HCT116 (cell line): ENCODE measurements at regions not wholly inside any gene's neighbourhood (a gene's known extent, or its start where the extent isn't known, plus 50 kb on each side); places are given as distances from the start of the nearest gene placed in this dataset.

Experiments used
- ATAC-seq: fragments of 200-7000 bp; cut with Tn5 transposase; 2 replicates; pipeline ENCODE4 v1.9.1; 2020; ENCODE audit warnings: mild to moderate bottlenecking, moderate library complexity
- BruUV-seq: library from RNA; stranded (reverse); fragments of 400-500 nt; replicated peaks from 2 replicates; lab custom pipeline; 2021; lab: Mats Ljungman, UMichigan
- CTCF ChIA-PET: fragments of 300-600 bp; sonication (Branson Sonifier 250); formaldehyde crosslinking; loops from one replicate; lab custom pipeline; 2021; ENCODE audit warnings: antibody characterized with exemption; lab: Charles Lee
- POLR2A ChIA-PET: fragments of 300-600, 350-600 bp; sonication (Branson Sonifier 250); formaldehyde crosslinking; loops from one replicate; lab custom pipeline; 2021; ENCODE audit warnings: antibody characterized with exemption; lab: Charles Lee
- RAD21 ChIA-PET, 2 experiments: fragments of 300-600 bp; sonication (Branson Sonifier 250); formaldehyde crosslinking; loops; one replicate each; lab custom pipeline; 2023; ENCODE audit warnings: low total read pairs in 2 of 2; ENCODE audit not compliant: uncharacterized antibody in 2 of 2, unreplicated experiment in 2 of 2, low non-redundant PET in 1 of 2; lab: Charles Lee
- DNase-seq: peaks from one replicate; pipeline ENCODE4 v3.0.0-alpha.2; 2010; ENCODE audit warnings: low read depth, low spot score
- H2AFZ ChIP-seq: fragments of 200-600 bp; shearing (Covaris generic), sonication (generic); 2 replicates; pipeline ENCODE4 v1.6.1; 2017; ENCODE audit warnings: low read depth, mixed run types, mixed read lengths, antibody characterized with exemption, low read length; ENCODE audit not compliant: poor library complexity, severe bottlenecking
- H3K27ac ChIP-seq: 2 replicates; pipeline ENCODE4 v1.5.1; 2012; ENCODE audit warnings: low read depth, low read length
- H3K27me3 ChIP-seq: fragments of 200-600 bp; sonication (generic); 2 replicates; pipeline ENCODE4 v1.6.1; 2016; ENCODE audit warnings: mixed run types, low read length, mixed read lengths; ENCODE audit not compliant: insufficient read depth
- H3K36me3 ChIP-seq, 2 experiments: fragments of 200-500 bp in 1 of 2; fragments of 200-600 bp in 1 of 2; sonication (Bioruptor generic) in 1 of 2; sonication (generic) in 1 of 2; 2 replicates each; pipeline versions ENCODE4 v1.5.1 to v1.6.1; 2014 to 2016; ENCODE audit warnings: low read length in 2 of 2, inconsistent platforms in 1 of 2, mixed read lengths in 1 of 2, mixed run types in 1 of 2; ENCODE audit not compliant: insufficient read depth in 2 of 2, control insufficient read depth in 1 of 2
- H3K4me1 ChIP-seq, 2 experiments: fragments of 200-600 bp in 1 of 2; sonication (generic) in 1 of 2; 2 replicates each; pipeline versions ENCODE4 v1.5.1 to v1.6.1; 2012 to 2017; ENCODE audit warnings: low read length in 2 of 2, inconsistent platforms in 1 of 2, mild to moderate bottlenecking in 1 of 2, mixed read lengths in 1 of 2, mixed run types in 1 of 2, moderate library complexity in 1 of 2; ENCODE audit not compliant: insufficient read depth in 2 of 2, control insufficient read depth in 1 of 2
- H3K4me2 ChIP-seq: fragments of 200-600 bp; sonication (generic); 2 replicates; pipeline ENCODE4 v1.6.1; 2017; ENCODE audit warnings: mixed run types, low read length, mixed read lengths
- H3K4me3 ChIP-seq, 2 experiments: fragments of 200-600 bp in 1 of 2; sonication (generic) in 1 of 2; replicated peaks in 1 of 2; 2 replicates each; pipeline ENCODE4 v1.5.1; 2011 to 2016; ENCODE audit warnings: low read length in 2 of 2, control low read depth in 1 of 2, low read depth in 1 of 2, mild to moderate bottlenecking in 1 of 2, mixed read lengths in 1 of 2, mixed run types in 1 of 2
- H3K79me2 ChIP-seq: fragments of 200-600 bp; sonication (generic); 2 replicates; pipeline ENCODE4 v1.6.1; 2017; ENCODE audit warnings: mild to moderate bottlenecking, mixed run types, low read length, moderate library complexity, mixed read lengths; ENCODE audit not compliant: insufficient read depth
- H3K9ac ChIP-seq: fragments of 200-600 bp; sonication (generic); 2 replicates; pipeline ENCODE4 v1.6.1; 2016; ENCODE audit warnings: low read length, mixed read lengths
- H3K9me2 ChIP-seq: fragments of 200-600 bp; sonication (generic), shearing (Covaris generic); 2 replicates; pipeline ENCODE4 v1.6.1; 2017; ENCODE audit warnings: mixed run types, mild to moderate bottlenecking, moderate library complexity; ENCODE audit not compliant: insufficient read depth
- H3K9me3 ChIP-seq, 2 experiments: fragments of 200-500 bp in 1 of 2; fragments of 200-600 bp in 1 of 2; sonication (Bioruptor generic) in 1 of 2; sonication (generic) in 1 of 2; 2 replicates each; pipeline ENCODE4 v1.6.1; 2014 to 2017; ENCODE audit warnings: low read length in 2 of 2, mixed read lengths in 2 of 2, inconsistent platforms in 1 of 2, low read depth in 1 of 2, mild to moderate bottlenecking in 1 of 2, mixed run types in 1 of 2, moderate library complexity in 1 of 2; ENCODE audit not compliant: control insufficient read depth in 1 of 2, insufficient read depth in 1 of 2
- H4K20me1 ChIP-seq: fragments of 200-600 bp; sonication (generic), shearing (Covaris generic); 2 replicates; pipeline ENCODE4 v1.6.1; 2017; ENCODE audit warnings: mixed run types, mild to moderate bottlenecking, moderate library complexity; ENCODE audit not compliant: insufficient read depth
- ELF1 ChIP-seq: IDR thresholded peaks from 2 replicates; pipeline ENCODE4 v1.6.1; 2012; ENCODE audit warnings: low read depth, borderline replicate concordance
- intact Hi-C: fragments of 100-400 bp; cut with micrococcal nuclease; formaldehyde crosslinking; loops from 2 replicates; pipeline ENCODE4 v1.10.0; 2022
- TF ChIP-seq, protein P1 (sequence below): IDR thresholded peaks from 2 replicates; pipeline ENCODE4 v1.6.1; 2011; ENCODE audit warnings: mild to moderate bottlenecking, low read length, moderate library complexity; ENCODE audit not compliant: insufficient replicate concordance; ENCODE audit errors: extremely low read depth

DNA sequence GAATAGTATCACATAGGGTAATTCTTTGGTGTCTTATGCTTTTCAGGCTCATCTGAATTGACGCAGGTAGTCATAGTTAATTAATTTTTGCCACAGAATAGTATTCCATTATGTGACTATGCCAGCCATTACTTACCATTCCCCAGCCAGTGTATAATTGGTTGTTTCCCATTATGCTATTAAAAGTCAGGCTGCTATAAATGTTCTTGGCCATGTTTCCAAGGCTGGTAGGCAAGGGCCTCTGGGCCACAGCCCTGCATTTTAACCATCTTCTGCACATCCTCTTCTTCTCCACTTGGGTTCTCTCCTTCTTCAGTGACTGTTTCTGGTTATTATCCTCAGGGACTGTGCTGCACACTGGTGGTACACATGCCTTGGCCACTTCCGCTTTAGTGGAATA lies 190.9 kb downstream of the ADAMTS15 start:
- BruUV-seq = no TSS peak
- Histone ChIP-seq H3K9me2 (no peaks in the 10 kb centered on the region), H2AFZ (no peak overlapping the region), H3K9ac (no peak overlapping the region), H3K9me3 (no peaks in the 10 kb centered on the region), H4K20me1 (no peaks in the 10 kb centered on the region), H3K27me3 (peaks cover 22% of the 10 kb centered on the region; the same call in 1 of the 2 replicates), H3K4me3 (no peak overlapping the region), H3K36me3 (no peaks in the 10 kb centered on the region), H3K4me1 (peaks cover 14 to 21% of the 10 kb centered on the region in 2 experiments; a peak in 3 of 4 replicates), H3K27ac (no peak overlapping the region), H3K4me2 (no peak overlapping the region), H3K79me2 (no peaks in the 10 kb centered on the region)
- ATAC-seq (no peak), DNase-seq (no peak)
- ChIA-PET RAD21 (no interaction called here), CTCF (no interaction called here), POLR2A (no interaction called here)
- TF ChIP-seq ELF1 = no peak
- intact Hi-C loops = no loop called here

DNA sequence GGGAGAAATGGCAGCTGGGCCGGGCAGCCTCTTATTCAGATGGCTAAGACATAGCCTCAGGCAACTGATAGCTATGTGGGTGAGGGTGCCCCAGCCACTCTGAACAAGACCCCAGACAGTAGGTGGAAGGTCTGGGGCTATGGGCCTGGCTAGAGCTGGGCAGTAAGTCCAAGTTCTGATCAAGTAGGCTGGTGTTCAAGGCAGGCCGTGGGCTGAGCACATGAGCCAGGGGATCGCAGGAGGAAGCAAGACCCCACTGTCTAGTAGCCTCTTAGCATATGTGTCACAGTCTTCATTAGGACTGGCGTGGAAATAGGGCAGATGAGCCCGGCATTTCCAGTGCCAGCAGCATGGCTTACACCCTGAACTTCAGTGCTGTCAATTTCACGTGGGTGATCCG lies 192.1 kb downstream of the ADAMTS15 start:
- Histone ChIP-seq H3K4me1 (peaks cover 12 to 13% of the 10 kb centered on the region in 2 experiments; a peak in 3 of 4 replicates), H2AFZ (no peak overlapping the region), H3K9me3 (no peaks in the 10 kb centered on the region), H4K20me1 (no peaks in the 10 kb centered on the region), H3K9ac (no peak overlapping the region), H3K27me3 (peaks cover 11% of the 10 kb centered on the region; the same call in 1 of the 2 replicates), H3K79me2 (no peaks in the 10 kb centered on the region), H3K27ac (no peak overlapping the region), H3K4me3 (no peak overlapping the region), H3K9me2 (no peaks in the 10 kb centered on the region), H3K4me2 (no peak overlapping the region), H3K36me3 (no peaks in the 10 kb centered on the region)
- ChIA-PET CTCF (no interaction called here), RAD21 (no interaction called here), POLR2A (no interaction called here)
- TF ChIP-seq, protein P1, sequence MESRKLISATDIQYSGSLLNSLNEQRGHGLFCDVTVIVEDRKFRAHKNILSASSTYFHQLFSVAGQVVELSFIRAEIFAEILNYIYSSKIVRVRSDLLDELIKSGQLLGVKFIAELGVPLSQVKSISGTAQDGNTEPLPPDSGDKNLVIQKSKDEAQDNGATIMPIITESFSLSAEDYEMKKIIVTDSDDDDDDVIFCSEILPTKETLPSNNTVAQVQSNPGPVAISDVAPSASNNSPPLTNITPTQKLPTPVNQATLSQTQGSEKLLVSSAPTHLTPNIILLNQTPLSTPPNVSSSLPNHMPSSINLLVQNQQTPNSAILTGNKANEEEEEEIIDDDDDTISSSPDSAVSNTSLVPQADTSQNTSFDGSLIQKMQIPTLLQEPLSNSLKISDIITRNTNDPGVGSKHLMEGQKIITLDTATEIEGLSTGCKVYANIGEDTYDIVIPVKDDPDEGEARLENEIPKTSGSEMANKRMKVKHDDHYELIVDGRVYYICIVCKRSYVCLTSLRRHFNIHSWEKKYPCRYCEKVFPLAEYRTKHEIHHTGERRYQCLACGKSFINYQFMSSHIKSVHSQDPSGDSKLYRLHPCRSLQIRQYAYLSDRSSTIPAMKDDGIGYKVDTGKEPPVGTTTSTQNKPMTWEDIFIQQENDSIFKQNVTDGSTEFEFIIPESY = no peak
- ATAC-seq = no peak
- no peak for DNase-seq
- no TSS peak for BruUV-seq
- intact Hi-C loops = no loop called here
